Ureter (tissue), 1 donor: ENCODE measurements at regions not wholly inside any gene's neighbourhood (a gene's known extent, or its start where the extent isn't known, plus 50 kb on each side); places are given as distances from the start of the nearest gene placed in this dataset.
A peak's percentile ranks its signal among the peaks of the same experiment; 100 is the strongest.
"Not testable (repeated sequence)": the region's sequence is repeated elsewhere in the genome, so short reads cannot be mapped to it uniquely, and the experiment has no call there.

Source experiments
- DNase-seq: peaks from one replicate; pipeline ENCODE4 v3.0.0-alpha.2; 2020; ENCODE audit warnings: low spot score
- donor health status: DM: yes; HTN: yes; CAD: no.

- DNase-seq, result peak; percentile 20
These were observed 124.8 kb upstream of the GRIK3 start for GRCh38 chr1:37159102-37159501.

GRCh38 chr1:37161171-37161570 lies 126.9 kb upstream of the GRIK3 start:
- peak; percentile 1 for DNase-seq

GRCh38 chr1:37162059-37162458 lies 127.7 kb upstream of the GRIK3 start:
- no peak for DNase-seq

- no peak for DNase-seq
These were observed 131.7 kb upstream of the GRIK3 start for GRCh38 chr1:37166005-37166404.

GRCh38 chr1:37167479-37167878 lies 133.2 kb upstream of the GRIK3 start:
- DNase-seq, result no peak

GRCh38 chr1:37169241-37169640 lies 134.9 kb upstream of the GRIK3 start:
- DNase-seq, result no peak

GRCh38 chr1:37169743-37170275 lies 135.5 kb upstream of the GRIK3 start:
- peak; percentile 1 for DNase-seq

GRCh38 chr1:37171691-37172090 lies 137.4 kb upstream of the GRIK3 start:
- DNase-seq, result no peak

- DNase-seq, result no peak
These were observed 140.0 kb upstream of the GRIK3 start for GRCh38 chr1:37174341-37174740.

GRCh38 chr1:37174876-37175275 lies 140.6 kb upstream of the GRIK3 start:
- DNase-seq, result no peak

GRCh38 chr1:37175666-37176215 lies 141.4 kb upstream of the GRIK3 start:
- DNase-seq, result no peak

- no peak for DNase-seq
These were observed 142.0 kb upstream of the GRIK3 start for GRCh38 chr1:37176269-37176668.

- no peak for DNase-seq
These were observed 143.0 kb upstream of the GRIK3 start for GRCh38 chr1:37177230-37177864.

- DNase-seq, result no peak
These were observed 147.1 kb upstream of the GRIK3 start for GRCh38 chr1:37181425-37181824.

GRCh38 chr1:37184789-37185188 lies 150.5 kb upstream of the GRIK3 start:
- no peak for DNase-seq

- no peak for DNase-seq
These were observed 152.0 kb upstream of the GRIK3 start for GRCh38 chr1:37186246-37186756.

GRCh38 chr1:37189111-37189510 lies 154.8 kb upstream of the GRIK3 start:
- DNase-seq, result no peak

GRCh38 chr1:37197411-37197810 lies 163.1 kb upstream of the GRIK3 start:
- no peak for DNase-seq

- DNase-seq, result not testable (repeated sequence)
These were observed 180.0 kb upstream of the GRIK3 start for GRCh38 chr1:37214305-37214704.

- no peak for DNase-seq
These were observed 199.3 kb upstream of the GRIK3 start for GRCh38 chr1:37233606-37234005.

- peak; percentile 28 for DNase-seq
These were observed 200.7 kb upstream of the GRIK3 start for GRCh38 chr1:37234941-37235418.

- no peak for DNase-seq
These were observed 203.6 kb upstream of the GRIK3 start for GRCh38 chr1:37237948-37238347.
